ENCODE measurements at regions not wholly inside any gene's neighbourhood (a gene's known extent, or its start where the extent isn't known, plus 50 kb on each side); places are given as distances from the start of the nearest gene placed in this dataset.
A peak's percentile ranks its signal among the peaks of the same experiment; 100 is the strongest.

- Mint-ChIP-seq H3K4me1 (no peaks in the 10 kb centered on the region), H3K9me3 (peaks cover 0 to 6% (median 3%) of the 10 kb centered on the region in 3 donors), H3K4me3 (no peak overlapping the region), H3K36me3 (no peaks in the 10 kb centered on the region), H3K27ac (no peak overlapping the region), H3K27me3 (no peaks in the 10 kb centered on the region)
- CTCF ChIA-PET: interaction anchor here in 1 of 2 donors (0.6 kb wide), 1 partner anchor 461 kb away, joined by 3 read pairs; no protein-coding TSS in a partner anchor
- H3K27ac ChIP-seq (ENCODE audit: low read length): no peak overlapping the region
- no peaks in the 10 kb centered on the region for H3K9me3 ChIP-seq
- WGBS (ENCODE audit: insufficient coverage): no CpG with 5 or more reads among the region's 3 CpGs
- no peak for ATAC-seq (replicated peaks in 1 of 4)
- no peak overlapping the region for H3K4me3 ChIP-seq (ENCODE audit: control insufficient read depth in 1 of 2, extremely low read depth in 1 of 2, low read length in 1 of 2)
- DNase-seq: no peak
- POLR2A ChIA-PET: interaction anchor here in 1 of 2 donors (0.6 kb wide), 1 partner anchor 1612 kb away, joined by 3 read pairs; no protein-coding TSS in a partner anchor
- no peaks in the 10 kb centered on the region for H3K27me3 ChIP-seq (replicated peaks in 1 of 2; ENCODE audit: control insufficient read depth in 2 of 2, extremely low read depth in 1 of 2, insufficient read depth in 2 of 2, low read length in 1 of 2)
- H3K36me3 ChIP-seq (ENCODE audit: control insufficient read depth in 2 of 2, extremely low read depth in 1 of 2, insufficient read depth in 1 of 2, low read length in 1 of 2): no peaks in the 10 kb centered on the region
- H3K4me1 ChIP-seq (ENCODE audit: control insufficient read depth in 1 of 2, extremely low read depth in 1 of 2, insufficient read depth in 2 of 2, low read length in 2 of 2): no peaks in the 10 kb centered on the region
Measured at GRCh38 chr2:53268626-53269025, 499.0 kb upstream of the CHAC2 start.

GRCh38 chr2:53268086-53268485, 499.5 kb upstream of the CHAC2 start:
- H3K9me3 Mint-ChIP-seq: peaks cover 1 to 3% (median 3%) of the 10 kb centered on the region in 3 donors

GRCh38 chr2:53265544-53266299, 501.9 kb upstream of the CHAC2 start:
- no peak overlapping the region for H3K4me3 Mint-ChIP-seq
- H3K27me3 ChIP-seq (replicated peaks in 1 of 2; ENCODE audit: control insufficient read depth in 2 of 2, extremely low read depth in 1 of 2, insufficient read depth in 2 of 2, low read length in 1 of 2): no peaks in the 10 kb centered on the region
- H3K27ac Mint-ChIP-seq: no peak overlapping the region
- no peak for ATAC-seq (replicated peaks in 1 of 4)
- no peak overlapping the region for H3K4me3 ChIP-seq (ENCODE audit: control insufficient read depth in 1 of 2, extremely low read depth in 1 of 2, low read length in 1 of 2)
- H3K4me1 Mint-ChIP-seq: no peaks in the 10 kb centered on the region
- peaks cover 0 to 4% (median under 1%) of the 10 kb centered on the region in 3 donors for H3K9me3 Mint-ChIP-seq
- no peaks in the 10 kb centered on the region for H3K36me3 Mint-ChIP-seq
- DNase-seq: no peak
- ChIA-PET POLR2A (no interaction called here), CTCF (no interaction called here)
- H3K4me1 ChIP-seq (ENCODE audit: control insufficient read depth in 1 of 2, extremely low read depth in 1 of 2, insufficient read depth in 2 of 2, low read length in 2 of 2): no peaks in the 10 kb centered on the region
- no peaks in the 10 kb centered on the region for H3K9me3 ChIP-seq
- H3K36me3 ChIP-seq (ENCODE audit: control insufficient read depth in 2 of 2, extremely low read depth in 1 of 2, insufficient read depth in 1 of 2, low read length in 1 of 2): no peaks in the 10 kb centered on the region
- 57% methylated on average over 1 of the region's 3 CpGs for WGBS (ENCODE audit: insufficient coverage)
- H3K27ac ChIP-seq (ENCODE audit: low read length): no peak overlapping the region
- no peaks in the 10 kb centered on the region for H3K27me3 Mint-ChIP-seq

More at GRCh38 chr2:53268086-53268485, 499.5 kb upstream of the CHAC2 start:
- no CpG with 5 or more reads among the region's 2 CpGs for WGBS (ENCODE audit: insufficient coverage)
- Mint-ChIP-seq H3K27ac (no peak overlapping the region), H3K4me1 (no peaks in the 10 kb centered on the region), H3K4me3 (no peak overlapping the region), H3K27me3 (no peaks in the 10 kb centered on the region), H3K36me3 (no peaks in the 10 kb centered on the region)
- H3K9me3 ChIP-seq: no peaks in the 10 kb centered on the region
- ChIA-PET POLR2A (interaction anchor here in 1 of 2 donors (0.6 kb wide), 1 partner anchor 1612 kb away, joined by 3 read pairs; no protein-coding TSS in a partner anchor), CTCF (interaction anchor here in 1 of 2 donors (0.6 kb wide), 1 partner anchor 460 kb away, joined by 3 read pairs; no protein-coding TSS in a partner anchor)
- H3K27me3 ChIP-seq (replicated peaks in 1 of 2; ENCODE audit: control insufficient read depth in 2 of 2, extremely low read depth in 1 of 2, insufficient read depth in 2 of 2, low read length in 1 of 2): no peaks in the 10 kb centered on the region
- peak in 1 of 35 experiments; percentile 2 for DNase-seq
- no peaks in the 10 kb centered on the region for H3K4me1 ChIP-seq (ENCODE audit: control insufficient read depth in 1 of 2, extremely low read depth in 1 of 2, insufficient read depth in 2 of 2, low read length in 2 of 2)
- H3K27ac ChIP-seq (ENCODE audit: low read length): no peak overlapping the region
- no peak for ATAC-seq (replicated peaks in 1 of 4)
- H3K36me3 ChIP-seq (ENCODE audit: control insufficient read depth in 2 of 2, extremely low read depth in 1 of 2, insufficient read depth in 1 of 2, low read length in 1 of 2): no peaks in the 10 kb centered on the region
- H3K4me3 ChIP-seq (ENCODE audit: control insufficient read depth in 1 of 2, extremely low read depth in 1 of 2, low read length in 1 of 2): no peak overlapping the region

GRCh38 chr2:53260568-53260967, 507.0 kb upstream of the CHAC2 start:
- no peaks in the 10 kb centered on the region for H3K27me3 ChIP-seq (replicated peaks in 1 of 2; ENCODE audit: control insufficient read depth in 2 of 2, extremely low read depth in 1 of 2, insufficient read depth in 2 of 2, low read length in 1 of 2)
- Mint-ChIP-seq H3K4me1 (no peaks in the 10 kb centered on the region), H3K27ac (no peak overlapping the region), H3K27me3 (no peaks in the 10 kb centered on the region), H3K36me3 (no peaks in the 10 kb centered on the region), H3K4me3 (no peak overlapping the region), H3K9me3 (peaks cover 4 to 9% (median 8%) of the 10 kb centered on the region in 3 donors)
- ATAC-seq (replicated peaks in 1 of 4): no peak
- H3K36me3 ChIP-seq (ENCODE audit: control insufficient read depth in 2 of 2, extremely low read depth in 1 of 2, insufficient read depth in 1 of 2, low read length in 1 of 2): no peaks in the 10 kb centered on the region
- CTCF ChIA-PET: no interaction called here
- H3K9me3 ChIP-seq: no peaks in the 10 kb centered on the region
- no peak overlapping the region for H3K27ac ChIP-seq (ENCODE audit: low read length)
- WGBS (ENCODE audit: insufficient coverage): 83% methylated on average over 2 of the region's 5 CpGs
- DNase-seq: no peak
- no peak overlapping the region for H3K4me3 ChIP-seq (ENCODE audit: control insufficient read depth in 1 of 2, extremely low read depth in 1 of 2, low read length in 1 of 2)
- POLR2A ChIA-PET: no interaction called here
- H3K4me1 ChIP-seq (ENCODE audit: control insufficient read depth in 1 of 2, extremely low read depth in 1 of 2, insufficient read depth in 2 of 2, low read length in 2 of 2): no peaks in the 10 kb centered on the region

DNA sequence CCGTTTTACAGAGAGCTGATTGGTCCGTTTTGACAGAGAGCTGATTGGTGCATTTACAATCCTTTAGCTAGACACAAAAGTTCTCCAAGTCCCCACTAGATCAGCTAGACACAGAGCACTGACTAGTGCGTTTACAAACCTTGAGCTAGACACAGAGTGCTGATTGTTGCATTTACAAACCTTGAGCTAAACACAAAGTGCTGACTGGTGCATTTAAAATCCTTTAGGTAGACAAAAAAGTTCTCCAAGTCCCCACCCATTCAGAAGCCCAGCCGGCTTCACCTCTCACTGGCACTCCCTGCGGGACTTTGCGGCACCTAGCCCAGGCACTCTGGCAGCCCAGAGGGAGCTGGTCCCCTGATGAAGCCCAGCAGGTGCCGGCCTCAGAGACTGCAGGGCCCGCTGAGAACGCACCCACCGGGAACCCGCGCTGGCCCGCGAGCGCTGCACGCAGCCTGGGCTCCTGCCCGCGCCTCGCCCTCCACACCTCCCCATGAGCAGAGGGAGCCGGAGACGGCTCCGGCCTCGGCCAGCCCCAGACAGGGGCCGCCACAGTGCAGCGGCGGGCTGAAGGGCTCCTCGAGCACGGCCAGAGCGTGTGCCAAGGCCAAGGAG, 508.1 kb upstream of the CHAC2 start:
- no peak overlapping the region for H3K4me3 Mint-ChIP-seq
- no peak overlapping the region for H3K27ac ChIP-seq (ENCODE audit: low read length)
- ATAC-seq (replicated peaks in 1 of 4) (peak in 1 of 4 experiments; percentile 13), DNase-seq (no peak)
- H3K27me3 ChIP-seq (replicated peaks in 1 of 2; ENCODE audit: control insufficient read depth in 2 of 2, extremely low read depth in 1 of 2, insufficient read depth in 2 of 2, low read length in 1 of 2): no peaks in the 10 kb centered on the region
- H3K9me3 Mint-ChIP-seq: peaks cover 4 to 9% (median 8%) of the 10 kb centered on the region in 3 donors
- H3K36me3 Mint-ChIP-seq: no peaks in the 10 kb centered on the region
- no peak overlapping the region for H3K4me3 ChIP-seq (ENCODE audit: control insufficient read depth in 1 of 2, extremely low read depth in 1 of 2, low read length in 1 of 2)
- 91% methylated on average over 16 of the region's 29 CpGs for WGBS (ENCODE audit: insufficient coverage)
- H3K36me3 ChIP-seq (ENCODE audit: control insufficient read depth in 2 of 2, extremely low read depth in 1 of 2, insufficient read depth in 1 of 2, low read length in 1 of 2): no peaks in the 10 kb centered on the region
- no peaks in the 10 kb centered on the region for H3K4me1 ChIP-seq (ENCODE audit: control insufficient read depth in 1 of 2, extremely low read depth in 1 of 2, insufficient read depth in 2 of 2, low read length in 2 of 2)
- no peaks in the 10 kb centered on the region for H3K4me1 Mint-ChIP-seq
- H3K27me3 Mint-ChIP-seq: no peaks in the 10 kb centered on the region
- H3K27ac Mint-ChIP-seq: no peak overlapping the region
- POLR2A ChIA-PET: no interaction called here
- no peaks in the 10 kb centered on the region for H3K9me3 ChIP-seq
- CTCF ChIA-PET: no interaction called here

DNA sequence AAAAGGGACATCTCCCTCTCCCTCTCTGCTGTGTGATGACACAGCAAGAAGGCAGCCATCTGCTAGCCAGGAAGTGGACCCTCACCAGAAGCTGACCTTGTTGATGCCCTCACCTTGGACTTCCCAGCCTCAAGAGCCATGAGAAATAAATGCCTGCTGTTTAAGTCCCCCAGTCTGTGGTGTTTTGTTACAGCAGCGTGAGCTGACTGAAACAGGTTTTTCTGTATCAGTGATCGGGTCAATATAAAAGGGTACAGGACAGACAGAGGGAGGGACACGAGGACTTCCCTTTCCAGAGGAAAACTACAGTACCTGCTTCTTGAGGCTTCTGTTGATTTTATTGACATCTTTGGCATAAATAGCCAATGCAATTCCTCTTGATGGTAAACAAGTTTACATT, 510.3 kb upstream of the CHAC2 start:
- H3K4me1 ChIP-seq (ENCODE audit: control insufficient read depth in 1 of 2, extremely low read depth in 1 of 2, insufficient read depth in 2 of 2, low read length in 2 of 2): no peaks in the 10 kb centered on the region
- H3K27ac ChIP-seq (ENCODE audit: low read length): no peak overlapping the region
- ATAC-seq (replicated peaks in 1 of 4): no peak
- POLR2A ChIA-PET: no interaction called here
- H3K9me3 ChIP-seq: no peaks in the 10 kb centered on the region
- no peak overlapping the region for H3K4me3 ChIP-seq (ENCODE audit: control insufficient read depth in 1 of 2, extremely low read depth in 1 of 2, low read length in 1 of 2)
- WGBS (ENCODE audit: insufficient coverage): 50% methylated on average over 1 of the region's 3 CpGs
- H3K27me3 Mint-ChIP-seq: no peaks in the 10 kb centered on the region
- no peak overlapping the region for H3K27ac Mint-ChIP-seq
- DNase-seq: no peak
- peaks cover 4 to 9% (median 4%) of the 10 kb centered on the region in 3 donors for H3K9me3 Mint-ChIP-seq
- CTCF ChIA-PET: no interaction called here
- H3K27me3 ChIP-seq (replicated peaks in 1 of 2; ENCODE audit: control insufficient read depth in 2 of 2, extremely low read depth in 1 of 2, insufficient read depth in 2 of 2, low read length in 1 of 2): no peaks in the 10 kb centered on the region
- H3K4me3 Mint-ChIP-seq: no peak overlapping the region
- no peaks in the 10 kb centered on the region for H3K36me3 ChIP-seq (ENCODE audit: control insufficient read depth in 2 of 2, extremely low read depth in 1 of 2, insufficient read depth in 1 of 2, low read length in 1 of 2)
- peaks cover 0 to 3% (median 0%) of the 10 kb centered on the region in 3 donors for H3K4me1 Mint-ChIP-seq
- no peaks in the 10 kb centered on the region for H3K36me3 Mint-ChIP-seq
